Fibroblast of the aortic adventitia (primary cell): ENCODE measurements at regions not wholly inside any gene's neighbourhood (a gene's known extent, or its start where the extent isn't known, plus 50 kb on each side); places are given as distances from the start of the nearest gene placed in this dataset.
A peak's percentile ranks its signal among the peaks of the same experiment; 100 is the strongest.

Experiments used
- DNase-seq: peaks from one replicate; pipeline ENCODE4 v3.0.0-alpha.2; 2010; ENCODE audit warnings: low read depth
- H3K4me3 ChIP-seq: 2 replicates; pipeline ENCODE4 v1.5.1; 2011; ENCODE audit warnings: low read depth, mild to moderate bottlenecking, control low read depth, low read length, moderate library complexity
- TF ChIP-seq, protein P1 (sequence below): IDR thresholded peaks from 2 replicates; pipeline ENCODE4 v1.5.1; 2011; ENCODE audit warnings: mild to moderate bottlenecking, low read length, control low read depth, inconsistent platforms; ENCODE audit not compliant: insufficient read depth

DNA sequence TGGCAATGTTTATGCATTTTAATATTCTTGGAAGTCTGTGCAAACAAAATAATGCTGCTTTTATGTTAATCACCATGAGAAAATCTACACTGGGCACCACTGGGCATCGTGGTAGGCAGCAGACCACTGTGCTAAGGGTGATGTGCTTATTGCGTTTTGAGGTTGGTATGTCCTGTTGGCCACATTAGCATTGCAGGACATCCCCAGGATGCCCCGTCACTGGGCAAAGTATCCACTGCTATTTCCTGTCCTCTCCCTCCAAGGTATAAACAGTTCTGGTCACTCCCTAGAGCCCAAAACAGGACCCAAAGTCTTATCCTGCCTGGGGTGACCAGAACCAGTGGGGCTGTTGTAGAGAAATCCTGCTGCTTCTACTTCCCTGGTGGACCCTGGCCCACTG lies 284.2 kb upstream of the ROPN1 start:
- DNase-seq, result no peak
- no peak overlapping the region for H3K4me3 ChIP-seq
- TF ChIP-seq, protein P1, sequence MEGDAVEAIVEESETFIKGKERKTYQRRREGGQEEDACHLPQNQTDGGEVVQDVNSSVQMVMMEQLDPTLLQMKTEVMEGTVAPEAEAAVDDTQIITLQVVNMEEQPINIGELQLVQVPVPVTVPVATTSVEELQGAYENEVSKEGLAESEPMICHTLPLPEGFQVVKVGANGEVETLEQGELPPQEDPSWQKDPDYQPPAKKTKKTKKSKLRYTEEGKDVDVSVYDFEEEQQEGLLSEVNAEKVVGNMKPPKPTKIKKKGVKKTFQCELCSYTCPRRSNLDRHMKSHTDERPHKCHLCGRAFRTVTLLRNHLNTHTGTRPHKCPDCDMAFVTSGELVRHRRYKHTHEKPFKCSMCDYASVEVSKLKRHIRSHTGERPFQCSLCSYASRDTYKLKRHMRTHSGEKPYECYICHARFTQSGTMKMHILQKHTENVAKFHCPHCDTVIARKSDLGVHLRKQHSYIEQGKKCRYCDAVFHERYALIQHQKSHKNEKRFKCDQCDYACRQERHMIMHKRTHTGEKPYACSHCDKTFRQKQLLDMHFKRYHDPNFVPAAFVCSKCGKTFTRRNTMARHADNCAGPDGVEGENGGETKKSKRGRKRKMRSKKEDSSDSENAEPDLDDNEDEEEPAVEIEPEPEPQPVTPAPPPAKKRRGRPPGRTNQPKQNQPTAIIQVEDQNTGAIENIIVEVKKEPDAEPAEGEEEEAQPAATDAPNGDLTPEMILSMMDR, result no peak

DNA sequence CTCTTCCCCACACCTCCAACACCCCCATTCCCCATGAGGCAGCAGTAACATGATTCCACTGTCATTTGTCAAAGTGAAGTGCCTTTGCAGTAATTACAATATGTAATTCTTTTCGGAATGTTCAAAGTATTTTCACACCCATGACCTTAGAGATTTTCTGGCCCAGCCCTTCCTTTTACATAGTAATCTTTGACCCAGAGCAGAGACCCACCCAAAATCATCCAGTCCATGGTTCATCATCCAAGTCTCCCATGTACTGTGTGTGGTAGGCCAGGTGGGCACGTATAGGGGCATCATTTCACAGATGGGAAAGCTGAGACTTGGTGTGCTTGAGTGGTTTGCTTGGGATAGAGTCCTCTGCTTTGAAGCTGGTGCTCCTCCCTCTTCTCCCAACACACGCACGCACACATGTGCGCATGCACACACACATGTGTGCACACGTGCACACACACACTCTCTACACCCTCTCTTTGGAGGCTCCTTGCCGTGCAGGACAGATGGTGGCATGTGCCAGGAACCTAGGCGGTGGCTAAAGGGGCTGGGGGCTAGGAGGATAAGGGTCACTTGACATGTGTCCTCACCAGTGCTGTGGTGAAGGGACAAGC lies 284.7 kb upstream of the ROPN1 start:
- no peak overlapping the region for H3K4me3 ChIP-seq
- TF ChIP-seq, protein P1, result no peak
- DNase-seq, result no peak

DNA sequence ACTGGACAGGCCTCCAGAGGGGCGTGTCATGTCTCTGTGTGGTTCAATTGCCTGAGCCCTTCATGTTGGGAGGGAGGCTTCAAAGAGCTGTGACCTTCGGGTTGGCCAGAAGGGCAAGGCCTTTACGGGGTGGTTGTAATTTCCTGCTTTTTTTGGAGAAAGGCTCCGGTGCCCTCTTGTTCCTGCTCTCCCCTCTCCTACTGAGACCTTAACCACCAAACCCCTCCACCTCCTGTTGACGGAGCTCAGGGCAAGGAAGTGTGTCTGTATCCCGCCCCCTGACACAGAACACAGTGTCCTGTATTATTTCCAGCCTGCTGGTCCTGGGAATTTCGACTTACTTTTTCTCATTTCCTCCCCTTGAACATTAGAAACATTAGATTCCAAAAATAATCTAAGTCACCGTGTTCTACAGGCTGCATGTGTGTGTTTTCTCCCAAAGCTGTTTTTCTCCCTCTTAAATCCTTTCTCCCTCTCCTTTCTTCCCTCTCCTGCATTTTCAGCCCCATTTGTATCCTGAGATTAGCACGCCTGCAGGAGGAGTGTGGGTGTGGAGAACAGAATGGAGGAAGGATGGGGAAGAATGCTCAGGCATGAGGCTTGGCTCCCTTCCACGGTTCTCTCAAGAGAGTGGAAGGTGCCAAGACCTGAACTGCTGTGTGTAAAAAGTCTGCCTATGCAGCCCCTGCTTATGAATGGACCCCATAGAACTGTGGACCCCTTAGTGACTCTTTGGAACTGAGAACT lies 285.4 kb upstream of the ROPN1 start:
- H3K4me3 ChIP-seq, result no peak overlapping the region
- DNase-seq, result peak; percentile 60
- TF ChIP-seq, protein P1, result peak; percentile 6

GRCh38 chr3:124281453-124282316 lies 289.8 kb upstream of the ROPN1 start:
- DNase-seq, result peak; percentile 64
- TF ChIP-seq, protein P1, result peak; percentile 64
- H3K4me3 ChIP-seq, result no peak overlapping the region

DNA sequence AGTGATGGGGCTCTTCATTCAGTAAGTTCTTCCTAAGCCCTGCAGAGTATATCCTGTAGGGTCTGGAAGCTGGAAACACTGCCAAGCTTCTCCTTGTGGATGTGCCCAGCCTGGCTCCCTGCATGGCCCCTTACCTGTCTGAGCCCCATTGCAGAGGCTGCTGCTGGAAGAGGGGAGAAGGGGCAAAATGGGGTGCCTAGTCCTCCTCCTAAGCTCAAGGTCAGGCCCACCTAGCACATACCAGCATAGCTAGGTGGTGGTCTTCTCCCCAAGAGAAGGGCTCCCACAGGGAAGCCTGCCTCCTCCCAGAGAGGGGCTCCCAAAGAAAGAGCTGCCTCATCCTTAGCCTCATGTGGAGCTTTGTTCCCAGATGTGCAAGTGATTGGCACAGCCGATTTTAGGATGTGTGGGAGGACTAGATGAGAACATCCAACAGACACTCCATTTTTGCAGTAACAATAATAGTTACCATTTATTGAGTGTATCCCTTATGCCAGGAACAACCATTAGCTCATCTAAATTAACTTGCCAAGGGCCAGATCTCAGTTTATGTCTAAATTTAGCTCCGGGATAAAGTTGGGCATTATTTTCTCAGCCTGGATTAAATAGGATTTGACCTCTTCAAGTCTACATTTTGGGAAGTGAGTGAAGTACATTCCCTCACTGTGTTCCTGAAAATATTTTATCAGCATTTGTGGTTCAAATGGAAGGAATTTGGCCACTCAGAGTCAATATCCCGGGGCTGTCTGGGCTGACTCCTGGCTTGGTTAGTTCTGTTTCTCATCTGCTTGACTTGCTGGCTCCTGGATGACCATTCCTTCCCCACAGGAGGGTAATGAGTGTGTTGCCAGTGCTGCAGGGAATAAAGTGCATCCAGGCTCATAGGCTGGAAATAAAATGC lies 291.1 kb upstream of the ROPN1 start:
- TF ChIP-seq, protein P1, result no peak
- no peak overlapping the region for H3K4me3 ChIP-seq
- DNase-seq, result peak; percentile 81

- DNase-seq, result no peak
- TF ChIP-seq, protein P1, result no peak
- H3K4me3 ChIP-seq, result no peak overlapping the region
Observed at GRCh38 chr3:124283652-124284023, 291.7 kb upstream of the ROPN1 start.
